ENCODE measurements at regions not wholly inside any gene's neighbourhood (a gene's known extent, or its start where the extent isn't known, plus 50 kb on each side); places are given as distances from the start of the nearest gene placed in this dataset.

DNA sequence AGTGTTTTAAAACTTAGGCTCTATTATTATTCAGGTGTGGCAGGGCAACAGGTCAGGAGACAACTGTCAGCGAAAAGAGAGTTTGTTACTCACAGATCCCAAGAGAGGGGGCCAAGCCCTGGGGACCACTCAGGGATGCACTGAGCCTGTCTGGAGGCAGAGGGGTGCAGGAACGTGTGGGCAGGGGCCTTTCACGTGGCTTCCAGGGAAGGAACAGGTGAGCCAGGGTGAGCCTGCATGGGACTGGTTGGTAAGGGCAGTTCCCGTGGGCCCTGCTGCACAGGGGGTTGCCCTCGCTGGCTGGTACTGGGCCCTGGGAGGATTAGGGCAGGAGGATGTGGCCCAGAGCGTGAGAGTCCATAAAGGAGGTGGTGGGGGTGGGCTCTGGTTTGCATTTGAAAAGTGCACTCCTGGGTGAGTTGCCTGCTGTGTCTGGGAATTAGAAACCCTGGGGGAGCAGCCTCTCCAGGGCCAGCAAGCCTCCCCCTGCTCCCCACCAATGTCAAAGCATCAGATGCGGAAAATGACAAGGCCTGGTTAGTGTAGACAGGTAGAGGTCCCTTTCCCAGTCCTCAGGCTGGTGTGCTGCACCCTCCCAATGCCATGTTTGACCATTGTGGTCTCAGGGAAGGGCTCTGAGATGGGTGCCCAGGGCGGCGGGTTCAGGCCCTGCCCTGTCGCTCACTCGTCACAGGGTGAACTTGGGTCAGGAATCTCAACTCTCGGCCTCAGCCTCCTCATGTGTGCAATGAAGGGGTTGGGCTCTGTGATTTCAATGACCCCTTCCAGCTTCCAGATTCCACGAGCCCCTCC lies 127.4 kb upstream of the RPS6KA2 start:
- H3K27me3 ChIP-seq (ENCODE audit: control insufficient read depth in 2 of 2, insufficient read depth in 2 of 2, low read length in 2 of 2), result no peaks in the 10 kb centered on the region
- no peak for DNase-seq
- H3K36me3 ChIP-seq (ENCODE audit: control insufficient read depth in 2 of 3, insufficient read depth in 3 of 3, low read length in 3 of 3), result no peaks in the 10 kb centered on the region
- Mint-ChIP-seq H3K9me3 (no peaks in the 10 kb centered on the region), H3K27ac (peak overlapping the region in 1 of 9 donors; percentile 66), H3K27me3 (peaks cover 8 to 36% (median 13%) of the 10 kb centered on the region in 5 donors), H3K36me3 (peaks cover 0 to 3% (median 0%) of the 10 kb centered on the region in 5 donors), H3K4me3 (no peak overlapping the region), H3K4me1 (peaks cover 12 to 42% (median 34%) of the 10 kb centered on the region in 7 donors)
- no peaks in the 10 kb centered on the region for H3K9me3 ChIP-seq (ENCODE audit: control insufficient read depth in 2 of 3, low read length in 3 of 3)
- H3K4me3 ChIP-seq (ENCODE audit: low read length), result no peak overlapping the region
- ATAC-seq, result no peak
- peaks cover 0 to 13% of the 10 kb centered on the region in 2 donors for H3K4me1 ChIP-seq (ENCODE audit: control insufficient read depth in 2 of 2, insufficient read depth in 2 of 2, low read length in 2 of 2)
- ChIA-PET POLR2A (no interaction called here), CTCF (interaction anchor here (1.6 kb wide), 1 partner anchor 17 kb away, joined by 3 read pairs; no protein-coding TSS in a partner anchor)
- H3K27ac ChIP-seq (ENCODE audit: low read depth, low read length), result no peak overlapping the region
- intact Hi-C loops (cut with micrococcal nuclease), result loop anchor here in 1 of 2 donors (10.0 kb wide), 1 partner anchor 330 kb away; no protein-coding TSS in a partner anchor

DNA sequence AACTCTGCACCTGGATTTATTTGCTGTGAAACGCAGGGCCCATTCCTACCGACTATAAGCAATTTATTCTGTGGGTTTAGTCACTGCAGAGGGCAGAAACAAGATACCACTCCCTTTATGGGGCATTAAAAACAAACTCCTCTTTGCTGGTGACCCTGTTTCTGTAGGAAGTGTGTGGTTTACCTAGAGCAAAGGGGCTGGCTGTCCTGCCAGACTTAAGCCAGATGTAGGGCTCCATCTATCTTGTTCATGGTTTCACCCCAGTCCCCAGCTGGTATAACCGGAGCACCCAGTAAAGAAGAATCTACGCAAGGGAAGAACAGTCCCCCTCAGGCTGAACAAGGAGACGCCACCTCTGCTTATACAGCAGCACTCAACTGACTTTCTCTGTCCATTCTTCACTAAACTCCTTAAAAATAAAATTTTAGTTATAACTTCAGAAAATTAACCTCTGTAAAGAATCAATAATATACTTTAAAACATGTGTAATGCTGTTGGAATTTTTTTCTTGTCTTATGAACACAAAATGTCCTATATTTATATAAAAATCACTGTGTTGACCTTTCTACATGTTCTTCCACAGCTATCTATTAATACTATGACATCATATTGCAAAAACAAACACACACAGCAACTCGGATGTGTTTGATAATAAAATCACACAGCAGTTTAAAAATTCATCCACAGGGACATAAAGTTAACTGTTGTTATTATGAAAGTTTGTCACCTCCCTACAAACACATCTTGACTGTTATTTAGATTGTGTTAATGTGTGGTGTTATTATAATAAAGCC lies 126.1 kb upstream of the RPS6KA2 start:
- Histone ChIP-seq H3K36me3 (ENCODE audit: control insufficient read depth in 2 of 3, insufficient read depth in 3 of 3, low read length in 3 of 3) (no peaks in the 10 kb centered on the region), H3K4me1 (ENCODE audit: control insufficient read depth in 2 of 2, insufficient read depth in 2 of 2, low read length in 2 of 2) (peaks cover 0 to 8% of the 10 kb centered on the region in 2 donors), H3K27me3 (ENCODE audit: control insufficient read depth in 2 of 2, insufficient read depth in 2 of 2, low read length in 2 of 2) (no peaks in the 10 kb centered on the region), H3K4me3 (ENCODE audit: low read length) (no peak overlapping the region), H3K27ac (ENCODE audit: low read depth, low read length) (no peak overlapping the region), H3K9me3 (ENCODE audit: control insufficient read depth in 2 of 3, low read length in 3 of 3) (no peaks in the 10 kb centered on the region)
- peaks cover 0 to 3% (median 0%) of the 10 kb centered on the region in 5 donors for H3K36me3 Mint-ChIP-seq
- H3K4me3 Mint-ChIP-seq, result no peak overlapping the region
- H3K27me3 Mint-ChIP-seq, result peaks cover 7 to 24% (median 8%) of the 10 kb centered on the region in 5 donors
- H3K4me1 Mint-ChIP-seq, result peaks cover 5 to 29% (median 21%) of the 10 kb centered on the region in 7 donors
- ChIA-PET POLR2A (no interaction called here), CTCF (no interaction called here)
- ATAC-seq, result no peak
- DNase-seq, result no peak
- peak overlapping the region in 1 of 9 donors; percentile 32 for H3K27ac Mint-ChIP-seq
- no peaks in the 10 kb centered on the region for H3K9me3 Mint-ChIP-seq
- intact Hi-C loops (cut with micrococcal nuclease), result loop anchor here in 1 of 2 donors (10.0 kb wide), 1 partner anchor 328 kb away; no protein-coding TSS in a partner anchor

DNA sequence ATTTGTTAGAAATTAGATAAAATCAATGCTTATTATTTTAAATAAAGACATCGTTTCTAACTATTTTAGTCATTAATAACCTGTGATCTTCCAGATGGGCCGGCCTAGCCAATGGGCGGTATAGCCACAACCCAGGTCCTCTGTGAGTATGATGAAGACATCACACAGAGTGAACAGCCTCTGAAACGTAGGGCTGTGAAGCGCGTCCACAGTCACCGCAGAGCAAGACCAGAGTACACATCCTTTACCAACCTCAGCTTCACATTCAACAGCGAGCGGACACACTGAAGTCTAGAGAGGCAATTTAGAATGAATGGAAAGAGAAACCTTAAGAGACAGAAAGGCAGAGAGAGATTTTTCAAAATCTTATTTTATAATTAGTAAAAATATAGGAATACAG lies 125.0 kb upstream of the RPS6KA2 start:
- no peak overlapping the region for H3K4me3 ChIP-seq (ENCODE audit: low read length)
- no peak overlapping the region for H3K27ac ChIP-seq (ENCODE audit: low read depth, low read length)
- intact Hi-C loops (cut with micrococcal nuclease), result loop anchor here in 1 of 2 donors (10.0 kb wide), 1 partner anchor 327 kb away; no protein-coding TSS in a partner anchor
- no peaks in the 10 kb centered on the region for H3K36me3 ChIP-seq (ENCODE audit: control insufficient read depth in 2 of 3, insufficient read depth in 3 of 3, low read length in 3 of 3)
- Mint-ChIP-seq H3K4me3 (peak overlapping the region in 1 of 10 donors; percentile 10), H3K9me3 (no peaks in the 10 kb centered on the region), H3K36me3 (peaks cover 0 to 3% (median 0%) of the 10 kb centered on the region in 5 donors), H3K4me1 (peaks cover 0 to 23% (median 11%) of the 10 kb centered on the region in 7 donors), H3K27ac (peak overlapping the region in 1 of 9 donors; percentile 80), H3K27me3 (peaks cover 0 to 14% (median 4%) of the 10 kb centered on the region in 5 donors)
- no peak for DNase-seq
- CTCF ChIA-PET, result no interaction called here
- H3K9me3 ChIP-seq (ENCODE audit: control insufficient read depth in 2 of 3, low read length in 3 of 3), result no peaks in the 10 kb centered on the region
- POLR2A ChIA-PET, result no interaction called here
- H3K4me1 ChIP-seq (ENCODE audit: control insufficient read depth in 2 of 2, insufficient read depth in 2 of 2, low read length in 2 of 2), result peaks cover 0 to 4% of the 10 kb centered on the region in 2 donors
- no peak for ATAC-seq
- no peaks in the 10 kb centered on the region for H3K27me3 ChIP-seq (ENCODE audit: control insufficient read depth in 2 of 2, insufficient read depth in 2 of 2, low read length in 2 of 2)

DNA sequence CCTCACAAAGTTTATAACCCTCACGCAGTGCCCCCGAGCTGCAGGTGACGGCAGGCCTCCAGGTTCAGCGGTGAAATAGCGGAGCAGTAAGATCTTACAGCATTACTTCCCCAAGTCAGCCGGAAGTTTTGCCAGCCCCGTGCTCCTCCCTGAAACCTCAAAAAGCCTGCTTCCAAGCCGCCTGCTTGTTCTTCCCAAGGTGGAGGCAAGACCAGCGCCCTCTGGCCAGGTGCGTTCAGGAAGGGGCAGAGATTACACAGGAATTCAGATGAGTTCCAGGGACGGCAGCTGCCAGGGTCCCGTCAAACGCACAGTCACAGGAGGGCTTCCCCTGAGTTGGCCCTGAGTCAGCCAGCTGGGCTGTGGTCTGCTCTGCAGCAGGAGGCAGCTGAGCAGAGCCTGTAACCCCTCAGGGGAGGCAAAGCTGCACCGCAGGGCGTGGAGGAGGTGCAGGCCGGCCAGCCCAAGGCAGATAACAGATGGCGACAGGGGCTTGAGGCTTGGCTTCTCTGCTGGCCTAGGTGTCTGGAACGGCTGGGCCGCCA lies 124.1 kb upstream of the RPS6KA2 start:
- Mint-ChIP-seq H3K9me3 (no peaks in the 10 kb centered on the region), H3K4me3 (peak overlapping the region in 8 of 10 donors; percentile 3 to 69 (median 52)), H3K4me1 (peaks cover 0 to 21% (median 8%) of the 10 kb centered on the region in 7 donors), H3K27ac (peak overlapping the region in 3 of 9 donors; percentile 8 to 64 (median 45)), H3K36me3 (peaks cover 0 to 3% (median 0%) of the 10 kb centered on the region in 5 donors), H3K27me3 (peaks cover 0 to 11% (median 3%) of the 10 kb centered on the region in 5 donors)
- H3K36me3 ChIP-seq (ENCODE audit: control insufficient read depth in 2 of 3, insufficient read depth in 3 of 3, low read length in 3 of 3), result no peaks in the 10 kb centered on the region
- no peak overlapping the region for H3K27ac ChIP-seq (ENCODE audit: low read depth, low read length)
- H3K4me3 ChIP-seq (ENCODE audit: low read length), result no peak overlapping the region
- intact Hi-C loops (cut with micrococcal nuclease), result loop anchor here in 1 of 2 donors (10.0 kb wide), 1 partner anchor 326 kb away; no protein-coding TSS in a partner anchor
- DNase-seq (peak in 3 of 9 donors; percentile 23 to 26 (median 24)), ATAC-seq (peak; percentile 73)
- POLR2A ChIA-PET, result interaction anchor here (1.3 kb wide), 1 partner anchor 9 kb away, joined by 4 read pairs; no protein-coding TSS in a partner anchor
- CTCF ChIA-PET, result no interaction called here
- H3K9me3 ChIP-seq (ENCODE audit: control insufficient read depth in 2 of 3, low read length in 3 of 3), result no peaks in the 10 kb centered on the region
- H3K27me3 ChIP-seq (ENCODE audit: control insufficient read depth in 2 of 2, insufficient read depth in 2 of 2, low read length in 2 of 2), result no peaks in the 10 kb centered on the region
- H3K4me1 ChIP-seq (ENCODE audit: control insufficient read depth in 2 of 2, insufficient read depth in 2 of 2, low read length in 2 of 2), result peaks cover 0 to 4% of the 10 kb centered on the region in 2 donors

DNA sequence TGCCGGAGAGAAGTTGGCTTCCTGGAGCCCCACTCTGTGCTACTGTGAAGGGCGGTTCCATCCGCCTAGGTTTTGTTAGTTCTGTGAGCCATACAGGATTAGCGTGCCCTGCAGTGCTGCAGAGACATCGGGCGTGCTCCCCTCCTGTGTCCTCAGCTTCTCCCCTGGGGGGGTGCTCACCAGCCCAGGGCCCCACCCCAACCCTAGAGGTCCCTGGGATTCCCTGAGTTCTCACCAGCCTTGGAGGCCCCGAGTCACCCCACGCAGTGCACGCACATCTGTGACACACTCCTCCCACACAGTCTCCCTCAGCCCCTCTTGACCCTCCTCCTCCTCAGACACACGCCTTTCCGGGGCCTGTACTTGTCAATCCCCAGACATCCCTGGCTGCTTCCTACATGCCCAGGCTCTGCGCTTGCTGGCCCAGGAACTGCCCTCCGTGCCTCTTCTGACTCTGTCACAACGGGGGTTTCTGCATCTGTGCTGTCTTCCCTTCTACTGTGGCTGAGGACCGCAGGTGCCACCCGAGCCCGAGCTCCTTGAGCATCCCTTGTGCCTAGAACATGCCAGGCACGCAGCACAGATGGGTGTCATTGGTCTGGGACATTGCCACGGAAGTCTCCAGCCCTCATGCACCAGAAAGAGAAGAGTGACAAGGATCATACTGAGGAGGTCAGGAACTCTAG lies 123.2 kb upstream of the RPS6KA2 start:
- peak; percentile 6 for ATAC-seq
- DNase-seq, result no peak
- no peak overlapping the region for H3K27ac ChIP-seq (ENCODE audit: low read depth, low read length)
- intact Hi-C loops (cut with micrococcal nuclease), result loop anchor here in 1 of 2 donors (10.0 kb wide), 1 partner anchor 325 kb away; no protein-coding TSS in a partner anchor
- no peaks in the 10 kb centered on the region for H3K9me3 ChIP-seq (ENCODE audit: control insufficient read depth in 2 of 3, low read length in 3 of 3)
- H3K36me3 ChIP-seq (ENCODE audit: control insufficient read depth in 2 of 3, insufficient read depth in 3 of 3, low read length in 3 of 3), result no peaks in the 10 kb centered on the region
- POLR2A ChIA-PET, result interaction anchor here (1.3 kb wide), 1 partner anchor 10 kb away, joined by 4 read pairs; no protein-coding TSS in a partner anchor
- Mint-ChIP-seq H3K4me3 (peak overlapping the region in 4 of 10 donors; percentile 3 to 68 (median 60)), H3K27ac (peak overlapping the region in 4 of 9 donors; percentile 60 to 71 (median 62)), H3K36me3 (peaks cover 0 to 3% (median 0%) of the 10 kb centered on the region in 5 donors), H3K27me3 (peaks cover 0 to 11% (median 3%) of the 10 kb centered on the region in 5 donors), H3K4me1 (peaks cover 0 to 21% (median 8%) of the 10 kb centered on the region in 7 donors), H3K9me3 (no peaks in the 10 kb centered on the region)
- no peak overlapping the region for H3K4me3 ChIP-seq (ENCODE audit: low read length)
- CTCF ChIA-PET, result no interaction called here
- no peaks in the 10 kb centered on the region for H3K27me3 ChIP-seq (ENCODE audit: control insufficient read depth in 2 of 2, insufficient read depth in 2 of 2, low read length in 2 of 2)
- peaks cover 0 to 4% of the 10 kb centered on the region in 2 donors for H3K4me1 ChIP-seq (ENCODE audit: control insufficient read depth in 2 of 2, insufficient read depth in 2 of 2, low read length in 2 of 2)
